ENCODE measurements at regions not wholly inside any gene's neighbourhood (a gene's known extent, or its start where the extent isn't known, plus 50 kb on each side); places are given as distances from the start of the nearest gene placed in this dataset.

DNA sequence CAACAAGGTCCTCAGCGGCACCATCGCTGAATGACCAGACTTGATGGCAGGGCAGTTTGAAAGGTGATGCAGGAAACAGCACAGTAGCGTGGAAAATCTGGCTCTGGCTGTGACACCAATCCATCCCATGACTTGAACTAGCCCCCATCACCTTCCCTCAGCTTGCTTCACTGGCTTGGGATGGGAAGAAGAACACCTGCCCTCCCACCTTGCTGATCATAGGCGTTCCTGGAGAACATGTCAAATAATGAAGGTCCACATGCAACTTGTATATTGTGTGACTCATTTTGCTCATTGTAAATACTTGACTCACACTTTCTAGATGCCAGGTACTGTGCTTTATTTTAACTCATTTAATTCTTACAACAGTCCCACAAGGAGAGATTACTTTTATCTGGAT is 292.4 kb upstream of the SPRED2 start:
- Mint-ChIP-seq H3K4me3 (no peak overlapping the region), H3K27me3 (ENCODE audit: low read depth) (no peaks in the 10 kb centered on the region), H3K9me3 (peaks cover 16% of the 10 kb centered on the region), H3K36me3 (peaks cover 8% of the 10 kb centered on the region; the same call in 1 of the 2 replicates), H3K4me1 (peaks cover 9% of the 10 kb centered on the region), H3K27ac (no peak overlapping the region)
- TF ChIP-seq, protein P1, sequence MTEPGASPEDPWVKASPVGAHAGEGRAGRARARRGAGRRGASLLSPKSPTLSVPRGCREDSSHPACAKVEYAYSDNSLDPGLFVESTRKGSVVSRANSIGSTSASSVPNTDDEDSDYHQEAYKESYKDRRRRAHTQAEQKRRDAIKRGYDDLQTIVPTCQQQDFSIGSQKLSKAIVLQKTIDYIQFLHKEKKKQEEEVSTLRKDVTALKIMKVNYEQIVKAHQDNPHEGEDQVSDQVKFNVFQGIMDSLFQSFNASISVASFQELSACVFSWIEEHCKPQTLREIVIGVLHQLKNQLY (CRISPR knock-in tag; IDR thresholded peaks at IDR 0.05): no peak
- TF ChIP-seq, protein P2, sequence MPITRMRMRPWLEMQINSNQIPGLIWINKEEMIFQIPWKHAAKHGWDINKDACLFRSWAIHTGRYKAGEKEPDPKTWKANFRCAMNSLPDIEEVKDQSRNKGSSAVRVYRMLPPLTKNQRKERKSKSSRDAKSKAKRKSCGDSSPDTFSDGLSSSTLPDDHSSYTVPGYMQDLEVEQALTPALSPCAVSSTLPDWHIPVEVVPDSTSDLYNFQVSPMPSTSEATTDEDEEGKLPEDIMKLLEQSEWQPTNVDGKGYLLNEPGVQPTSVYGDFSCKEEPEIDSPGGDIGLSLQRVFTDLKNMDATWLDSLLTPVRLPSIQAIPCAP (CRISPR knock-in tag; IDR thresholded peaks at IDR 0.05): no peak
- TF ChIP-seq, protein P3, sequence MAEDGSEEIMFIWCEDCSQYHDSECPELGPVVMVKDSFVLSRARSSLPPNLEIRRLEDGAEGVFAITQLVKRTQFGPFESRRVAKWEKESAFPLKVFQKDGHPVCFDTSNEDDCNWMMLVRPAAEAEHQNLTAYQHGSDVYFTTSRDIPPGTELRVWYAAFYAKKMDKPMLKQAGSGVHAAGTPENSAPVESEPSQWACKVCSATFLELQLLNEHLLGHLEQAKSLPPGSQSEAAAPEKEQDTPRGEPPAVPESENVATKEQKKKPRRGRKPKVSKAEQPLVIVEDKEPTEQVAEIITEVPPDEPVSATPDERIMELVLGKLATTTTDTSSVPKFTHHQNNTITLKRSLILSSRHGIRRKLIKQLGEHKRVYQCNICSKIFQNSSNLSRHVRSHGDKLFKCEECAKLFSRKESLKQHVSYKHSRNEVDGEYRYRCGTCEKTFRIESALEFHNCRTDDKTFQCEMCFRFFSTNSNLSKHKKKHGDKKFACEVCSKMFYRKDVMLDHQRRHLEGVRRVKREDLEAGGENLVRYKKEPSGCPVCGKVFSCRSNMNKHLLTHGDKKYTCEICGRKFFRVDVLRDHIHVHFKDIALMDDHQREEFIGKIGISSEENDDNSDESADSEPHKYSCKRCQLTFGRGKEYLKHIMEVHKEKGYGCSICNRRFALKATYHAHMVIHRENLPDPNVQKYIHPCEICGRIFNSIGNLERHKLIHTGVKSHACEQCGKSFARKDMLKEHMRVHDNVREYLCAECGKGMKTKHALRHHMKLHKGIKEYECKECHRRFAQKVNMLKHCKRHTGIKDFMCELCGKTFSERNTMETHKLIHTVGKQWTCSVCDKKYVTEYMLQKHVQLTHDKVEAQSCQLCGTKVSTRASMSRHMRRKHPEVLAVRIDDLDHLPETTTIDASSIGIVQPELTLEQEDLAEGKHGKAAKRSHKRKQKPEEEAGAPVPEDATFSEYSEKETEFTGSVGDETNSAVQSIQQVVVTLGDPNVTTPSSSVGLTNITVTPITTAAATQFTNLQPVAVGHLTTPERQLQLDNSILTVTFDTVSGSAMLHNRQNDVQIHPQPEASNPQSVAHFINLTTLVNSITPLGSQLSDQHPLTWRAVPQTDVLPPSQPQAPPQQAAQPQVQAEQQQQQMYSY (CRISPR knock-in tag; IDR thresholded peaks at IDR 0.05): peak; percentile 50
- POLR2A ChIA-PET: no interaction called here
- ATAC-seq: no peak
- CTCF ChIA-PET: no interaction called here
- DNase-seq (ENCODE audit: low spot score): no peak

DNA sequence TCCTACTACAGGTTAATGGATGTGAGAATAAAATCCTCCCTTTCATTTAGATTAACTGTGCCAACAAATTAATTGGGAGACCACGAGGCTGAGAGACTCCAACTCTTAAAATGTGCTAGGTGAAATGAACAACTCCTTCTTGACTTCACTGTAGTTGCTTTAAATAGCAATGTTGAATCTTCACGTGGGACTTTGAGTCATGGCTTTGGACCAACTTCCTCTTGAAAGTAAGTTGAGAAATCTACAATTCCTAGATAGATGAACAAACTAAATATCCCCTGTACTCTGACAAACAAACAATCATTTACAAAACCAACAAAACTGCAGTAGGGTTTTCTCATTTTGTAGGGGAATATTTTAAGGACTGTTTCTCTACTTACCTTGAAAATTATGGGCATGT is 291.9 kb upstream of the SPRED2 start:
- Mint-ChIP-seq H3K36me3 (peaks cover 8% of the 10 kb centered on the region; the same call in 1 of the 2 replicates), H3K27me3 (ENCODE audit: low read depth) (no peaks in the 10 kb centered on the region), H3K9me3 (peaks cover 16% of the 10 kb centered on the region), H3K27ac (no peak overlapping the region), H3K4me1 (peaks cover 9% of the 10 kb centered on the region), H3K4me3 (no peak overlapping the region)
- ATAC-seq (no peak), DNase-seq (ENCODE audit: low spot score) (no peak)
- POLR2A ChIA-PET: no interaction called here
- CTCF ChIA-PET: no interaction called here
- TF ChIP-seq, protein P4, sequence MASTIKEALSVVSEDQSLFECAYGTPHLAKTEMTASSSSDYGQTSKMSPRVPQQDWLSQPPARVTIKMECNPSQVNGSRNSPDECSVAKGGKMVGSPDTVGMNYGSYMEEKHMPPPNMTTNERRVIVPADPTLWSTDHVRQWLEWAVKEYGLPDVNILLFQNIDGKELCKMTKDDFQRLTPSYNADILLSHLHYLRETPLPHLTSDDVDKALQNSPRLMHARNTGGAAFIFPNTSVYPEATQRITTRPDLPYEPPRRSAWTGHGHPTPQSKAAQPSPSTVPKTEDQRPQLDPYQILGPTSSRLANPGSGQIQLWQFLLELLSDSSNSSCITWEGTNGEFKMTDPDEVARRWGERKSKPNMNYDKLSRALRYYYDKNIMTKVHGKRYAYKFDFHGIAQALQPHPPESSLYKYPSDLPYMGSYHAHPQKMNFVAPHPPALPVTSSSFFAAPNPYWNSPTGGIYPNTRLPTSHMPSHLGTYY (CRISPR knock-in tag; IDR thresholded peaks at IDR 0.05): no peak
- TF ChIP-seq CBFB (CRISPR knock-in tag; IDR thresholded peaks at IDR 0.05; ENCODE audit: low read depth): no peak
- TF ChIP-seq MYBL2 (CRISPR knock-in tag; IDR thresholded peaks at IDR 0.05): no peak
- TF ChIP-seq RORB (CRISPR knock-in tag; IDR thresholded peaks at IDR 0.05): no peak
- no peak for TF ChIP-seq PRRX2 (CRISPR knock-in tag; IDR thresholded peaks at IDR 0.05)
- TF ChIP-seq HMGA2 (CRISPR knock-in tag; IDR thresholded peaks at IDR 0.05): no peak
- no peak for TF ChIP-seq MXD4 (CRISPR knock-in tag; IDR thresholded peaks at IDR 0.05; ENCODE audit: borderline replicate concordance)
- no peak for TF ChIP-seq TCF7 (CRISPR knock-in tag; IDR thresholded peaks at IDR 0.05; ENCODE audit: low read depth)
- no peak for TF ChIP-seq FOXP1 (CRISPR knock-in tag; IDR thresholded peaks at IDR 0.05; ENCODE audit: borderline replicate concordance)
- TF ChIP-seq CREB1 (CRISPR knock-in tag; IDR thresholded peaks at IDR 0.05): no peak
- no peak for TF ChIP-seq SP1 (CRISPR knock-in tag; conservative IDR thresholded peaks at IDR 0.05)
- no peak for TF ChIP-seq CREM (CRISPR knock-in tag; IDR thresholded peaks at IDR 0.05)
- TF ChIP-seq NFE2L1 (CRISPR knock-in tag; IDR thresholded peaks at IDR 0.05): no peak
- TF ChIP-seq, protein P5, sequence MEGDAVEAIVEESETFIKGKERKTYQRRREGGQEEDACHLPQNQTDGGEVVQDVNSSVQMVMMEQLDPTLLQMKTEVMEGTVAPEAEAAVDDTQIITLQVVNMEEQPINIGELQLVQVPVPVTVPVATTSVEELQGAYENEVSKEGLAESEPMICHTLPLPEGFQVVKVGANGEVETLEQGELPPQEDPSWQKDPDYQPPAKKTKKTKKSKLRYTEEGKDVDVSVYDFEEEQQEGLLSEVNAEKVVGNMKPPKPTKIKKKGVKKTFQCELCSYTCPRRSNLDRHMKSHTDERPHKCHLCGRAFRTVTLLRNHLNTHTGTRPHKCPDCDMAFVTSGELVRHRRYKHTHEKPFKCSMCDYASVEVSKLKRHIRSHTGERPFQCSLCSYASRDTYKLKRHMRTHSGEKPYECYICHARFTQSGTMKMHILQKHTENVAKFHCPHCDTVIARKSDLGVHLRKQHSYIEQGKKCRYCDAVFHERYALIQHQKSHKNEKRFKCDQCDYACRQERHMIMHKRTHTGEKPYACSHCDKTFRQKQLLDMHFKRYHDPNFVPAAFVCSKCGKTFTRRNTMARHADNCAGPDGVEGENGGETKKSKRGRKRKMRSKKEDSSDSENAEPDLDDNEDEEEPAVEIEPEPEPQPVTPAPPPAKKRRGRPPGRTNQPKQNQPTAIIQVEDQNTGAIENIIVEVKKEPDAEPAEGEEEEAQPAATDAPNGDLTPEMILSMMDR (IDR thresholded peaks at IDR 0.05): no peak
- TF ChIP-seq ATF1 (CRISPR knock-in tag; IDR thresholded peaks at IDR 0.05): no peak

All from WTC11 (cell line).